HEK293T (cell line): ENCODE measurements at regions not wholly inside any gene's neighbourhood (a gene's known extent, or its start where the extent isn't known, plus 50 kb on each side); places are given as distances from the start of the nearest gene placed in this dataset.

ENCODE experiments used
- CTCF ChIA-PET: fragments of 350-600 bp; formaldehyde crosslinking; extraction: SDS; loops from one replicate; lab custom pipeline; 2021; ENCODE audit warnings: antibody characterized with exemption, inconsistent platforms; lab: Yijun Ruan, JAX
- POLR2A ChIA-PET: fragments of 350-600 bp; formaldehyde crosslinking; extraction: SDS; loops from one replicate; lab custom pipeline; 2020; ENCODE audit warnings: antibody characterized with exemption, inconsistent platforms; lab: Yijun Ruan, JAX
- DNase-seq: peaks from one replicate; pipeline ENCODE4 v3.0.0; 2012; ENCODE audit warnings: mixed read lengths; ENCODE audit errors: extremely low spot score
- ARNT ChIP-seq: fragments of 450-650 bp; IDR thresholded peaks from 2 replicates; pipeline ENCODE4 v1.6.1; 2017; ENCODE audit warnings: mild to moderate bottlenecking
- BHLHE40 ChIP-seq: fragments of 450-650 bp; IDR thresholded peaks from 2 replicates; pipeline ENCODE4 v1.6.1; 2016; ENCODE audit warnings: mild to moderate bottlenecking, moderate library complexity, borderline replicate concordance
- CTBP1 ChIP-seq: fragments of 450-650 bp; IDR thresholded peaks from 2 replicates; pipeline ENCODE4 v1.6.1; 2016; ENCODE audit warnings: borderline replicate concordance
- ELF4 ChIP-seq: fragments of 450-650 bp; IDR thresholded peaks from 2 replicates; pipeline ENCODE4 v1.6.1; 2017; ENCODE audit warnings: antibody characterized with exemption
- FOXA1 ChIP-seq: fragments of 450-650 bp; IDR thresholded peaks from 2 replicates; pipeline ENCODE4 v1.6.1; 2016; ENCODE audit warnings: mild to moderate bottlenecking
- FOXK2 ChIP-seq: fragments of 450-650 bp; IDR thresholded peaks from 2 replicates; pipeline ENCODE4 v1.6.1; 2016; ENCODE audit warnings: mild to moderate bottlenecking
- FOXM1 ChIP-seq: fragments of 450-650 bp; IDR thresholded peaks from 2 replicates; pipeline ENCODE4 v1.6.1; 2017; ENCODE audit warnings: mild to moderate bottlenecking, borderline replicate concordance
- HDGF ChIP-seq: fragments of 450-650 bp; IDR thresholded peaks from 2 replicates; pipeline ENCODE4 v1.6.1; 2017; ENCODE audit warnings: antibody characterized with exemption, borderline replicate concordance
- L3MBTL2 ChIP-seq: fragments of 450-650 bp; conservative IDR thresholded peaks from 2 replicates; pipeline ENCODE4 v1.6.1; 2016; ENCODE audit warnings: mild to moderate bottlenecking
- LEF1 ChIP-seq: fragments of 450-650 bp; IDR thresholded peaks from 2 replicates; pipeline ENCODE4 v1.6.1; 2017; ENCODE audit warnings: mild to moderate bottlenecking, borderline replicate concordance
- NFRKB ChIP-seq: fragments of 450-650 bp; IDR thresholded peaks from 2 replicates; pipeline ENCODE4 v1.6.1; 2016; ENCODE audit warnings: mild to moderate bottlenecking, moderate library complexity
- SP1 ChIP-seq: fragments of 450-650 bp; IDR thresholded peaks from 2 replicates; pipeline ENCODE4 v1.6.1; 2017
- SUZ12 ChIP-seq: fragments of 450-650 bp; IDR thresholded peaks from 2 replicates; pipeline ENCODE4 v1.6.1; 2016; ENCODE audit warnings: mild to moderate bottlenecking
- TARDBP ChIP-seq: fragments of 450-650 bp; IDR thresholded peaks from 2 replicates; pipeline ENCODE4 v1.6.1; 2016
- ZNF384 ChIP-seq: fragments of 450-650 bp; IDR thresholded peaks from 2 replicates; pipeline ENCODE4 v1.6.1; 2016
- TF ChIP-seq, protein P1 (sequence below): fragments of 450-650 bp; IDR thresholded peaks from 2 replicates; pipeline ENCODE4 v1.6.1; 2016

DNA sequence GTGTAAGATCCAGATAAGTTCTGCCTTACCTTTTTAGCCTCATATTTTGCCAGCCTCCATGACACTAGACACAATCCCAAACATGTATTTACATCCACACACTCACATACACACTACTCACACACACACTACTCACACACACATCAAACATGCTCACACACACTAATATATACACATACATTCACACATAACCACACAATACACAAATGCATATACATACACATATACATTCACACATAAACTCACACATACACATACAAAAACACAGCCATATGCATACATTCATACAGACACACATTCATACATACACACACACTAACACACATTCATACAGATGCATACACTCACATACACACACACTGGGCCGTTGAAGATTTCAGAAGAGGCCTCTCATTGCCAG lies 109.5 kb downstream of the MAIP1 start:
- 0 out of 2 replicates have a peak, but pooled peaks have one; percentile 11 for TF ChIP-seq CTBP1
- TF ChIP-seq FOXK2 = no peak
- CTCF ChIA-PET = no interaction called here
- DNase-seq = no peak
- POLR2A ChIA-PET = no interaction called here

DNA sequence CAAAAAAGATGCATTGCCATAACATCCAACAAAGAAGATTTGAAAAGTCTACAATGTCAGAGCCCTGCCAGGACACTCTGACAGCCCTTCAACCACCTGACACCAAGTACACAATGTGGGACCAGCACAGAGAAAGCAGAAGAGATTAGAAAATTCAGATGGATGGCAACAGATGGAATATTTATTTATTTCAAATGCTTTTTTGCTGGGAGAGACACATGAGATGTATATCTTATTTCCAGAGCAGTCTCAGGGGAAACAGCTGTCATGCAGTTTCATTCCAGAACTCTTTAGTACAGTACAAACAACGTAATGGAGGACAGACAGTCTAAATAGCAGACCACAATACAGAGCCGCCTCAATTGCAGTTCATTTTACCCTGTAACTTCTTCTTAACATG lies 110.1 kb downstream of the MAIP1 start:
- ChIA-PET POLR2A (no interaction called here), CTCF (no interaction called here)
- no peak for DNase-seq
- TF ChIP-seq ELF4 (no peak), FOXM1 (no peak), CTBP1 (no peak), SP1 (no peak)

DNA sequence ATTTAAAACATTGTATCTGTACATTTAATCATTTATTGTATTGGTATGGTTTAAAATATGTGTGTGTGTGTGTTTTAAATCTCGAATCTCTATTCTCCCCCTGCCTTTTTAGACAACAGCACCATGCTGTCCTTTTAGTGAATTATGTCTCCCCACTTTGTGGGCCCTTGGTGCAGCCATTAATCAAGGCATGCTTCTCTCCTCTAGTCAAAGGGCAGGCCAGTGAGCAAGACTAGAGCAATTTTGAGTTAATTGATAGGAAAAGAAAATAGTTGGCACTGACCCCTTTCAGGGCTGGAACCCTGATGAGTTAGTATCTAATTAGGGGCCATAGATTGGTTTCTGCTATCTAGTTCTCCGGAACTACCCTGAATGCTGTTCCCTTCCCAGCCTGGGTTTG lies 111.0 kb downstream of the MAIP1 start:
- ChIA-PET POLR2A (no interaction called here), CTCF (no interaction called here)
- TF ChIP-seq ARNT = no peak
- no peak for TF ChIP-seq HDGF
- no peak for TF ChIP-seq FOXM1
- no peak for TF ChIP-seq CTBP1
- TF ChIP-seq LEF1 = no peak
- no peak for TF ChIP-seq NFRKB
- TF ChIP-seq FOXK2 = no peak
- TF ChIP-seq SP1 = no peak
- no peak for TF ChIP-seq TARDBP
- TF ChIP-seq, protein P1, sequence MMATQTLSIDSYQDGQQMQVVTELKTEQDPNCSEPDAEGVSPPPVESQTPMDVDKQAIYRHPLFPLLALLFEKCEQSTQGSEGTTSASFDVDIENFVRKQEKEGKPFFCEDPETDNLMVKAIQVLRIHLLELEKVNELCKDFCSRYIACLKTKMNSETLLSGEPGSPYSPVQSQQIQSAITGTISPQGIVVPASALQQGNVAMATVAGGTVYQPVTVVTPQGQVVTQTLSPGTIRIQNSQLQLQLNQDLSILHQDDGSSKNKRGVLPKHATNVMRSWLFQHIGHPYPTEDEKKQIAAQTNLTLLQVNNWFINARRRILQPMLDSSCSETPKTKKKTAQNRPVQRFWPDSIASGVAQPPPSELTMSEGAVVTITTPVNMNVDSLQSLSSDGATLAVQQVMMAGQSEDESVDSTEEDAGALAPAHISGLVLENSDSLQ = no peak
- TF ChIP-seq L3MBTL2 = no peak
- TF ChIP-seq ELF4 = no peak
- no peak for DNase-seq

DNA sequence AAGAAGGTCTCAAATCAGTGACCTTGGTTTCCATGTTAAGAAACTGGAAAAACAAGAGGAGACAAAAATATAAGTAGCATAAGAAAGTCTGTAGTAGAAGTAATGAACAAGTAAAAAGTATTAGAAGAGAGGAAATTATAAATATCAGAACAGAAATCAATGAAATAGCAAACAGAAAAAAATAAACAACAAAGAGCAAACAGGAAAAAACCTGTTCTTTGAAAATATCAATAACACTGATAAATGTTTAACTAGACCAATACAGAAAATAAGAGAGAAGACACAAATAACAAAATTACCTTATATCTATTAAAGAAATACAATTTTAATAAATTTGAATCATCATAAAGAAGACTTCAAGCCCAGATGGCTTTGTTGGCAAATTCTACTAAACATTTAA lies 113.3 kb downstream of the MAIP1 start:
- DNase-seq = no peak
- TF ChIP-seq CTBP1 (no peak), FOXM1 (no peak), SUZ12 (no peak), BHLHE40 (no peak), NFRKB (no peak), LEF1 (no peak), HDGF (no peak)
- TF ChIP-seq, protein P1 = no peak
- ChIA-PET CTCF (no interaction called here), POLR2A (no interaction called here)

DNA sequence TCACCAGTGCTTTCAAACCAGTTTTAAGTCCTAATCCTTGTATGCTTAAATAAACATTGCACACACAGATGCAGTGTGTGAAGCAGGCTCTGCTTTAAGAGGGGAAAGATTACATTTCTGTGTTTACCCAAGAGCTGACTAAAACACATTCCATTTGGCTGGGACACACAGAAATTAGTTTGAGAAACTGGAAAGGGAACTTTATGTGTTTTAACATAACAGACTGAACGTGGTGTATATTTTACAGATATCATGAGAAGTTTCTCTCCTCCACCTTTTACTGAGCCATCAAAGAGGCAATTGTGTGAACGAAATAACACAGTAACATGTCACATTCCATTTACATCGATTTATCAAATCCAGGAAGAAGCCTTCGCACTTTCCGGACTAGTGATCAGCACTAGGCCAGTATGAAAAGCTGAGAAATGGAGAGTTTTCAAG lies 121.8 kb downstream of the MAIP1 start:
- CTCF ChIA-PET = no interaction called here
- DNase-seq = no peak
- POLR2A ChIA-PET = no interaction called here

DNA sequence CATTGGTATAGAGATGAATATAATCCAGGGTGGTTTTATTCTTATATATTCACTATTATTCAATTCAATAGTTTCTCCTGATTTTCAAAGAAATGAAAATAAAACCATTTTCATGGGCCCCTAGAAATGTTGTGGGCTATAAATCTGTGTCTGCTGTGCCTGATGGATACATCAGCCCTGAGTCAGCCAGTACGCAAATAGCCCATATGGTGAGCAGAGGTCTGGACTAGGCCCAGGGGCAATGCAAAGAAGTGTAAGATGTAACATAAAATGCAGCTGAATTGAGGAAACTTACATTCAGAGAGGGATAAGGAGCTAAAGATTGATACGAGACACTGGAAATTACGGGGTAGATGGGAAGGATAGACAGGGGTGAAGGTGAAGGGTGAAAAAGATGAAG lies 122.5 kb downstream of the MAIP1 start:
- POLR2A ChIA-PET = no interaction called here
- TF ChIP-seq ELF4 (no peak), NFRKB (no peak), ARNT (no peak), ZNF384 (no peak), BHLHE40 (no peak), SP1 (no peak), L3MBTL2 (no peak), FOXK2 (no peak), LEF1 (no peak), FOXM1 (no peak)
- TF ChIP-seq, protein P1 = no peak
- CTCF ChIA-PET = no interaction called here
- DNase-seq = no peak

More for the DNA sequence above, 121.8 kb downstream of the MAIP1 start:
- TF ChIP-seq SUZ12 (no peak), BHLHE40 (no peak), NFRKB (no peak), LEF1 (no peak), ELF4 (no peak), ARNT (no peak), L3MBTL2 (no peak), HDGF (no peak), FOXM1 (no peak), CTBP1 (no peak), ZNF384 (no peak), SP1 (no peak), FOXA1 (no peak), FOXK2 (no peak), TARDBP (no peak)
- TF ChIP-seq, protein P1 = no peak
